ENCODE measurements at regions not wholly inside any gene's neighbourhood (a gene's known extent, or its start where the extent isn't known, plus 50 kb on each side); places are given as distances from the start of the nearest gene placed in this dataset.

- no peak overlapping the region for H3K27ac ChIP-seq
- TF ChIP-seq POLR2A (IDR thresholded peaks at IDR 0.05), result no peak
- TF ChIP-seq CTCF (IDR thresholded peaks at IDR 0.05 in 4 of 5, conservative IDR thresholded peaks at IDR 0.05 in 1 of 5), result no peak
- H3K27me3 ChIP-seq, result no peaks in the 10 kb centered on the region
- H3K9me3 ChIP-seq, result no peaks in the 10 kb centered on the region
- DNase-seq (no peak), ATAC-seq (no peak)
- H3K4me3 ChIP-seq, result no peak overlapping the region
- intact Hi-C loops (cut with DNase I; ENCODE audit: low total_unique reads), result no loop called here
- H3K36me3 ChIP-seq, result no peaks in the 10 kb centered on the region
- no peaks in the 10 kb centered on the region for H3K4me1 ChIP-seq
- in situ Hi-C loops (cut with MboI; ENCODE audit: low sequenced_read_pairs in 4 of 4), result no loop called here
These were observed 400.9 kb upstream of the SGCD start for GRCh38 chr5:155926031-155926430.

GRCh38 chr5:155926766-155927165, 400.2 kb upstream of the SGCD start:
- TF ChIP-seq POLR2A (IDR thresholded peaks at IDR 0.05), result no peak
- no peak for TF ChIP-seq CTCF (IDR thresholded peaks at IDR 0.05 in 4 of 5, conservative IDR thresholded peaks at IDR 0.05 in 1 of 5)
- Histone ChIP-seq H3K9me3 (no peaks in the 10 kb centered on the region), H3K36me3 (no peaks in the 10 kb centered on the region), H3K27ac (no peak overlapping the region), H3K4me1 (no peaks in the 10 kb centered on the region), H3K4me3 (no peak overlapping the region), H3K27me3 (no peaks in the 10 kb centered on the region)
- DNase-seq (no peak), ATAC-seq (no peak)
- in situ Hi-C loops (cut with MboI; ENCODE audit: low sequenced_read_pairs in 4 of 4), result no loop called here
- intact Hi-C loops (cut with DNase I; ENCODE audit: low total_unique reads), result no loop called here

GRCh38 chr5:155929112-155929511, 397.9 kb upstream of the SGCD start:
- H3K27ac ChIP-seq, result no peak overlapping the region
- H3K9me3 ChIP-seq, result no peaks in the 10 kb centered on the region
- intact Hi-C loops (cut with DNase I; ENCODE audit: low total_unique reads) (no loop called here), in situ Hi-C loops (cut with MboI; ENCODE audit: low sequenced_read_pairs in 4 of 4) (no loop called here)
- TF ChIP-seq POLR2A (IDR thresholded peaks at IDR 0.05) (no peak), CTCF (IDR thresholded peaks at IDR 0.05 in 4 of 5, conservative IDR thresholded peaks at IDR 0.05 in 1 of 5) (no peak)
- H3K27me3 ChIP-seq, result no peaks in the 10 kb centered on the region
- no peak for DNase-seq
- H3K4me1 ChIP-seq, result no peaks in the 10 kb centered on the region
- no peak overlapping the region for H3K4me3 ChIP-seq
- ATAC-seq, result no peak
- H3K36me3 ChIP-seq, result no peaks in the 10 kb centered on the region

- no peak for DNase-seq
- H3K36me3 ChIP-seq, result no peaks in the 10 kb centered on the region
- no peak for ATAC-seq
- H3K4me3 ChIP-seq, result no peak overlapping the region
- intact Hi-C loops (cut with DNase I; ENCODE audit: low total_unique reads) (no loop called here), in situ Hi-C loops (cut with MboI; ENCODE audit: low sequenced_read_pairs in 4 of 4) (no loop called here)
- H3K27ac ChIP-seq, result no peak overlapping the region
- H3K27me3 ChIP-seq, result no peaks in the 10 kb centered on the region
- H3K4me1 ChIP-seq, result no peaks in the 10 kb centered on the region
- H3K9me3 ChIP-seq, result no peaks in the 10 kb centered on the region
- TF ChIP-seq CTCF (IDR thresholded peaks at IDR 0.05 in 4 of 5, conservative IDR thresholded peaks at IDR 0.05 in 1 of 5), result no peak
- TF ChIP-seq POLR2A (IDR thresholded peaks at IDR 0.05), result no peak
These were observed 392.0 kb upstream of the SGCD start for GRCh38 chr5:155934964-155935363.

- TF ChIP-seq CTCF (IDR thresholded peaks at IDR 0.05 in 4 of 5, conservative IDR thresholded peaks at IDR 0.05 in 1 of 5) (no peak), POLR2A (IDR thresholded peaks at IDR 0.05) (no peak)
- ATAC-seq, result no peak
- H3K4me1 ChIP-seq, result no peaks in the 10 kb centered on the region
- no peaks in the 10 kb centered on the region for H3K9me3 ChIP-seq
- H3K36me3 ChIP-seq, result no peaks in the 10 kb centered on the region
- in situ Hi-C loops (cut with MboI; ENCODE audit: low sequenced_read_pairs in 4 of 4), result no loop called here
- no peak for DNase-seq
- H3K4me3 ChIP-seq, result no peak overlapping the region
- no peak overlapping the region for H3K27ac ChIP-seq
- intact Hi-C loops (cut with DNase I; ENCODE audit: low total_unique reads), result no loop called here
- H3K27me3 ChIP-seq, result no peaks in the 10 kb centered on the region
These were observed 391.2 kb upstream of the SGCD start for GRCh38 chr5:155935723-155936122.

Measured in gastrocnemius medialis (tissue), 4 donors.